H1 (cell line): ENCODE measurements at regions not wholly inside any gene's neighbourhood (a gene's known extent, or its start where the extent isn't known, plus 50 kb on each side); places are given as distances from the start of the nearest gene placed in this dataset.

Experiments
- BRCA1 ChIP-seq: IDR thresholded peaks from 2 replicates; pipeline ENCODE4 v1.6.1; 2012; ENCODE audit warnings: low read depth, low read length, improper control_type of control experiment
- SIX5 ChIP-seq: IDR thresholded peaks from 2 replicates; pipeline ENCODE4 v1.6.1; 2011; ENCODE audit warnings: mild to moderate bottlenecking, low read depth, low read length
- TAF7 ChIP-seq: optimal IDR thresholded peaks from 2 replicates; pipeline ENCODE3; 2011; ENCODE audit warnings: low read depth, mild to moderate bottlenecking, inconsistent platforms, low read length, moderate library complexity, borderline replicate concordance

DNA sequence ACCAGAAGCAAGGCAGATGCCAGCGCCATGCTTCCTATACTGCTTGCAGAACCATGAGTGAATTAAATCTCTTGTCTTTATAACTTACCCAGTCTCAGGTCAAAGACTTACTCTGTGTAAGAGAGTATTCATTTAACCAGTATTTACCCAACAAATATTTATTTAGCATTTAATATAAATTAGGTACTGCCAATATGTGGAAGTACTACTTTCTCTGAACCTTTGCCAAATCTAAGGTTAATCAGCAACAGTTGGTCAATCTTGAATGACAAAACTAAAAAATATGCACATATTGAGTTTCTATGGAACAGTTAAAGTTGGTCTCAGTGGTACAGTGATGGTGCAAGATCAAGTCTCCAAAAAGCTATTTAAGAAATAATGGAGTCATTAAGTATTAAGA, 155.9 kb upstream of the CCNG1 start (continued):
- no peak for TF ChIP-seq TAF7
- no peak for TF ChIP-seq SIX5
- TF ChIP-seq BRCA1, result no peak
